ENCODE measurements at regions not wholly inside any gene's neighbourhood (a gene's known extent, or its start where the extent isn't known, plus 50 kb on each side); places are given as distances from the start of the nearest gene placed in this dataset.
A peak's percentile ranks its signal among the peaks of the same experiment; 100 is the strongest.

- ChIA-PET CTCF (interaction anchor here (0.7 to 2.6 kb wide), 10 partner anchors 8 to 298 kb away, joined by 3 to 10 read pairs (median 4); no protein-coding TSS in a partner anchor), POLR2A (interaction anchor here (0.8 to 2.0 kb wide), 4 partner anchors 10 to 95 kb away, joined by 3 to 14 read pairs (median 4); no protein-coding TSS in a partner anchor)
- no peaks in the 10 kb centered on the region for H3K27me3 Mint-ChIP-seq
- peaks cover 5% of the 10 kb centered on the region for H3K36me3 Mint-ChIP-seq (ENCODE audit: low read depth)
- H3K4me3 Mint-ChIP-seq = peak overlapping the region; percentile 93
- H3K4me1 Mint-ChIP-seq = peaks cover 63% of the 10 kb centered on the region
- DNase-seq (peak; percentile 95), ATAC-seq (peak; percentile 93)
- intact Hi-C loops (cut with DNase I, micrococcal nuclease) = loop anchor here (1.0 to 5.0 kb wide), 15 partner anchors 16 to 1965 kb away; partner anchors contain the start of genes MELK (in 2 of the 2), RNF38 (in 2 of the 2), CLTA (in 1 of the 2) and ENHO (in 1 of the 2)
- H3K9me3 Mint-ChIP-seq (ENCODE audit: low read depth) = no peaks in the 10 kb centered on the region
- peak overlapping the region; percentile 99 for H3K27ac Mint-ChIP-seq
These were observed 85.0 kb upstream of the MELK start for GRCh38 chr9:36487482-36488388.

GRCh38 chr9:36486933-36487481 lies 85.7 kb upstream of the MELK start:
- Mint-ChIP-seq H3K4me3 (peak overlapping the region; percentile 82), H3K27me3 (no peaks in the 10 kb centered on the region), H3K36me3 (ENCODE audit: low read depth) (peaks cover 5% of the 10 kb centered on the region), H3K4me1 (peaks cover 59% of the 10 kb centered on the region), H3K27ac (peak overlapping the region; percentile 88), H3K9me3 (ENCODE audit: low read depth) (no peaks in the 10 kb centered on the region)
- CTCF ChIA-PET = interaction anchor here (0.6 to 1.4 kb wide), 6 partner anchors 10 to 298 kb away, joined by 3 to 4 read pairs (median 3); partner anchors contain the start of gene RNF38
- intact Hi-C loops (cut with DNase I, micrococcal nuclease) = loop anchor here (1.0 to 5.0 kb wide), 15 partner anchors 16 to 1965 kb away; partner anchors contain the start of genes MELK (in 2 of the 2), RNF38 (in 2 of the 2), CLTA (in 1 of the 2) and ENHO (in 1 of the 2)
- POLR2A ChIA-PET = interaction anchor here (0.8 to 2.0 kb wide), 3 partner anchors 9 to 94 kb away, joined by 3 to 14 read pairs (median 3); no protein-coding TSS in a partner anchor
- ATAC-seq (peak; percentile 43), DNase-seq (peak; percentile 73)

GRCh38 chr9:36486329-36486932 lies 86.3 kb upstream of the MELK start:
- Mint-ChIP-seq H3K36me3 (ENCODE audit: low read depth) (peaks cover 5% of the 10 kb centered on the region), H3K4me1 (peaks cover 61% of the 10 kb centered on the region), H3K27me3 (no peaks in the 10 kb centered on the region), H3K27ac (peak overlapping the region; percentile 88), H3K9me3 (ENCODE audit: low read depth) (no peaks in the 10 kb centered on the region), H3K4me3 (peak overlapping the region; percentile 82)
- ATAC-seq = no peak
- DNase-seq = peak; percentile 20
- ChIA-PET CTCF (interaction anchor here (0.6 to 1.8 kb wide), 8 partner anchors 11 to 298 kb away, joined by 3 to 6 read pairs (median 3); partner anchors contain the start of gene RNF38), POLR2A (interaction anchor here (0.8 to 2.0 kb wide), 4 partner anchors 9 to 26 kb away, joined by 3 to 14 read pairs (median 4); no protein-coding TSS in a partner anchor)
- intact Hi-C loops (cut with DNase I, micrococcal nuclease) = loop anchor here (1.0 to 5.0 kb wide), 8 partner anchors 28 to 1964 kb away; partner anchors contain the start of genes ENHO (in 1 of the 2), GLIPR2 (in 1 of the 2), MELK (in 1 of the 2) and POLR1E (in 1 of the 2)

- no peak for ATAC-seq
- no peak for DNase-seq
- POLR2A ChIA-PET = interaction anchor here (0.8 to 2.0 kb wide), 3 partner anchors 14 to 26 kb away, joined by 3 to 14 read pairs (median 5); no protein-coding TSS in a partner anchor
- H3K27ac Mint-ChIP-seq = peak overlapping the region; percentile 88
- no peaks in the 10 kb centered on the region for H3K9me3 Mint-ChIP-seq (ENCODE audit: low read depth)
- H3K36me3 Mint-ChIP-seq (ENCODE audit: low read depth) = peaks cover 5% of the 10 kb centered on the region
- H3K27me3 Mint-ChIP-seq = no peaks in the 10 kb centered on the region
- H3K4me1 Mint-ChIP-seq = peaks cover 59% of the 10 kb centered on the region
- H3K4me3 Mint-ChIP-seq = peak overlapping the region; percentile 82
- CTCF ChIA-PET = interaction anchor here (0.7 to 1.8 kb wide), 6 partner anchors 11 to 296 kb away, joined by 3 to 6 read pairs (median 4); partner anchors contain the start of gene CLTA
- intact Hi-C loops (cut with DNase I, micrococcal nuclease) = loop anchor here (1.0 to 5.0 kb wide), 8 partner anchors 27 to 1963 kb away; partner anchors contain the start of genes ENHO (in 1 of the 2), GLIPR2 (in 1 of the 2), MELK (in 1 of the 2) and POLR1E (in 1 of the 2)
These were observed 85.7 kb upstream of the RNF38 start for GRCh38 chr9:36485647-36486328.

GRCh38 chr9:36484124-36484523 lies 84.1 kb upstream of the RNF38 start:
- Mint-ChIP-seq H3K36me3 (ENCODE audit: low read depth) (peaks cover 5% of the 10 kb centered on the region), H3K27me3 (no peaks in the 10 kb centered on the region), H3K27ac (peak overlapping the region; percentile 2), H3K9me3 (ENCODE audit: low read depth) (no peaks in the 10 kb centered on the region), H3K4me3 (no peak overlapping the region), H3K4me1 (peaks cover 53% of the 10 kb centered on the region)
- intact Hi-C loops (cut with DNase I, micrococcal nuclease) = no loop called here
- POLR2A ChIA-PET = no interaction called here
- no peak for ATAC-seq
- CTCF ChIA-PET = interaction anchor here (0.6 kb wide), 1 partner anchor 13 kb away, joined by 3 read pairs; no protein-coding TSS in a partner anchor
- DNase-seq = no peak

GRCh38 chr9:36479101-36479500 lies 79.0 kb upstream of the RNF38 start:
- ATAC-seq = no peak
- Mint-ChIP-seq H3K27me3 (no peaks in the 10 kb centered on the region), H3K4me1 (peaks cover 23% of the 10 kb centered on the region), H3K27ac (no peak overlapping the region), H3K9me3 (ENCODE audit: low read depth) (no peaks in the 10 kb centered on the region), H3K4me3 (no peak overlapping the region), H3K36me3 (ENCODE audit: low read depth) (no peaks in the 10 kb centered on the region)
- no peak for DNase-seq
- ChIA-PET POLR2A (no interaction called here), CTCF (interaction anchor here (0.7 to 1.3 kb wide), 3 partner anchors 9 to 76 kb away, joined by 3 to 6 read pairs (median 3); no protein-coding TSS in a partner anchor)
- intact Hi-C loops (cut with DNase I, micrococcal nuclease) = no loop called here

GRCh38 chr9:36471359-36471758 lies 71.3 kb upstream of the RNF38 start:
- H3K4me1 Mint-ChIP-seq = peaks cover 31% of the 10 kb centered on the region
- intact Hi-C loops (cut with DNase I, micrococcal nuclease) = loop anchor here (1.0 kb wide), 4 partner anchors 16 to 70 kb away; no protein-coding TSS in a partner anchor
- no peaks in the 10 kb centered on the region for H3K9me3 Mint-ChIP-seq (ENCODE audit: low read depth)
- no peak for DNase-seq
- POLR2A ChIA-PET = interaction anchor here (2.1 kb wide), 1 partner anchor 15 kb away, joined by 14 read pairs; no protein-coding TSS in a partner anchor
- CTCF ChIA-PET = interaction anchor here (1.2 to 2.9 kb wide), 5 partner anchors 10 to 17 kb away, joined by 3 to 12 read pairs (median 6); no protein-coding TSS in a partner anchor
- H3K27ac Mint-ChIP-seq = peak overlapping the region; percentile 97
- no peak for ATAC-seq
- H3K27me3 Mint-ChIP-seq = no peaks in the 10 kb centered on the region
- peak overlapping the region; percentile 72 for H3K4me3 Mint-ChIP-seq
- peaks cover 9% of the 10 kb centered on the region for H3K36me3 Mint-ChIP-seq (ENCODE audit: low read depth)

GRCh38 chr9:36470643-36471290 lies 70.7 kb upstream of the RNF38 start:
- H3K9me3 Mint-ChIP-seq (ENCODE audit: low read depth) = no peaks in the 10 kb centered on the region
- peaks cover 9% of the 10 kb centered on the region for H3K36me3 Mint-ChIP-seq (ENCODE audit: low read depth)
- H3K27ac Mint-ChIP-seq = peak overlapping the region; percentile 97
- ATAC-seq (peak; percentile 97), DNase-seq (peak; percentile 78)
- H3K4me1 Mint-ChIP-seq = peaks cover 31% of the 10 kb centered on the region
- ChIA-PET POLR2A (interaction anchor here (0.6 to 2.1 kb wide), 3 partner anchors 16 to 261 kb away, joined by 3 to 14 read pairs (median 12); partner anchors contain the start of gene RNF38), CTCF (interaction anchor here (0.6 to 2.9 kb wide), 8 partner anchors 9 to 68 kb away, joined by 3 to 12 read pairs (median 4); no protein-coding TSS in a partner anchor)
- intact Hi-C loops (cut with DNase I, micrococcal nuclease) = loop anchor here (1.0 kb wide), 4 partner anchors 17 to 69 kb away; no protein-coding TSS in a partner anchor
- peak overlapping the region; percentile 72 for H3K4me3 Mint-ChIP-seq
- H3K27me3 Mint-ChIP-seq = no peaks in the 10 kb centered on the region

GRCh38 chr9:36463467-36463866 lies 63.4 kb upstream of the RNF38 start:
- H3K4me3 Mint-ChIP-seq = no peak overlapping the region
- no peaks in the 10 kb centered on the region for H3K9me3 Mint-ChIP-seq (ENCODE audit: low read depth)
- no peaks in the 10 kb centered on the region for H3K27me3 Mint-ChIP-seq
- H3K27ac Mint-ChIP-seq = peak overlapping the region; percentile 23
- POLR2A ChIA-PET = no interaction called here
- ATAC-seq = no peak
- peaks cover 6% of the 10 kb centered on the region for H3K36me3 Mint-ChIP-seq (ENCODE audit: low read depth)
- no peak for DNase-seq
- intact Hi-C loops (cut with DNase I, micrococcal nuclease) = no loop called here
- CTCF ChIA-PET = interaction anchor here (0.6 kb wide), 1 partner anchor 582 kb away, joined by 3 read pairs; no protein-coding TSS in a partner anchor
- H3K4me1 Mint-ChIP-seq = peaks cover 43% of the 10 kb centered on the region

Measured in activated CD4-positive, alpha-beta T cell treated with anti-CD3 and anti-CD28 coated beads for 36 hours (primary cell).